WTC11 (cell line): ENCODE measurements at regions not wholly inside any gene's neighbourhood (a gene's known extent, or its start where the extent isn't known, plus 50 kb on each side); places are given as distances from the start of the nearest gene placed in this dataset.

Experiments
- ATAC-seq: fragments of 200-7000 bp; cut with Tn5 transposase; 2 replicates; pipeline ENCODE4 v1.10.0; 2021; ENCODE audit warnings: mild to moderate bottlenecking, moderate library complexity
- CTCF ChIA-PET: fragments of 300-600 bp; sonication (Branson Sonifier 250); formaldehyde crosslinking; loops from one replicate; lab custom pipeline; 2021; ENCODE audit warnings: antibody characterized with exemption; lab: Charles Lee
- POLR2A ChIA-PET: fragments of 350-600 bp; sonication (Branson Sonifier 250); formaldehyde crosslinking; loops from one replicate; lab custom pipeline; 2021; ENCODE audit warnings: antibody characterized with exemption; lab: Charles Lee
- DNase-seq: peaks from one replicate; pipeline ENCODE4 v3.0.0; 2021; ENCODE audit warnings: low spot score
- H3K27ac Mint-ChIP-seq: 2 replicates; pipeline ENCODE4 v1.8.0; 2021; ENCODE audit warnings: mixed read lengths
- H3K27me3 Mint-ChIP-seq: 2 replicates; pipeline ENCODE4 v1.8.0; 2021; ENCODE audit warnings: low read depth, mild to moderate bottlenecking, moderate library complexity, mixed read lengths
- H3K36me3 Mint-ChIP-seq: 2 replicates; pipeline ENCODE4 v1.8.0; 2021; ENCODE audit warnings: mixed read lengths
- H3K4me1 Mint-ChIP-seq: 2 replicates; pipeline ENCODE4 v1.8.0; 2022; ENCODE audit warnings: mixed read lengths
- H3K4me3 Mint-ChIP-seq: 2 replicates; pipeline ENCODE4 v1.8.0; 2021; ENCODE audit warnings: mild to moderate bottlenecking, moderate library complexity, mixed read lengths
- H3K9me3 Mint-ChIP-seq: 2 replicates; pipeline ENCODE4 v1.8.0; 2021; ENCODE audit warnings: mixed read lengths
- ERG ChIP-seq: fragments of 250-450 bp; sonication (Bioruptor Pico); IDR thresholded peaks from 2 replicates; pipeline ENCODE4 v1.8.0; 2021; ENCODE audit warnings: mild to moderate bottlenecking
- ESRRA ChIP-seq: sonication (generic); formaldehyde crosslinking; IDR thresholded peaks from 2 replicates; pipeline ENCODE4 v1.8.1; 2022; ENCODE audit warnings: mild to moderate bottlenecking, missing genetic modification reagents, borderline replicate concordance
- ETV6 ChIP-seq: sonication (generic); formaldehyde crosslinking; IDR thresholded peaks from 2 replicates; pipeline ENCODE4 v1.8.1; 2022; ENCODE audit warnings: mild to moderate bottlenecking, missing genetic modification reagents
- FOXJ3 ChIP-seq: sonication (generic); formaldehyde crosslinking; IDR thresholded peaks from 2 replicates; pipeline ENCODE4 v1.9.0; 2021; ENCODE audit warnings: missing genetic modification reagents, mild to moderate bottlenecking, borderline replicate concordance
- FOXP4 ChIP-seq: sonication (generic); formaldehyde crosslinking; IDR thresholded peaks from 2 replicates; pipeline ENCODE4 v1.8.0; 2022; ENCODE audit warnings: mild to moderate bottlenecking, missing genetic modification reagents
- MYBL2 ChIP-seq: sonication (generic); formaldehyde crosslinking; IDR thresholded peaks from 2 replicates; pipeline ENCODE4 v1.8.1; 2023; ENCODE audit warnings: mild to moderate bottlenecking, moderate library complexity, missing genetic modification reagents
- OVOL2 ChIP-seq: fragments of 250-450 bp; sonication (Bioruptor Pico); IDR thresholded peaks from 2 replicates; pipeline ENCODE4 v1.9.0; 2021; ENCODE audit warnings: mild to moderate bottlenecking, borderline replicate concordance
- PREB ChIP-seq: sonication (generic); formaldehyde crosslinking; IDR thresholded peaks from 2 replicates; pipeline ENCODE4 v1.8.1; 2022; ENCODE audit warnings: mild to moderate bottlenecking, missing genetic modification reagents, moderate library complexity, borderline replicate concordance
- PRRX2 ChIP-seq: fragments of 250-450 bp; sonication (Bioruptor Pico); IDR thresholded peaks from 2 replicates; pipeline ENCODE4 v1.8.0; 2021; ENCODE audit warnings: mild to moderate bottlenecking
- TEAD4 ChIP-seq: sonication (generic); formaldehyde crosslinking; IDR thresholded peaks from 2 replicates; pipeline ENCODE4 v1.8.0; 2022; ENCODE audit warnings: mild to moderate bottlenecking, missing genetic modification reagents
- USF2 ChIP-seq: sonication (generic); formaldehyde crosslinking; IDR thresholded peaks from 2 replicates; pipeline ENCODE4 v1.8.1; 2023; ENCODE audit warnings: mild to moderate bottlenecking, missing genetic modification reagents, moderate library complexity
- ZBTB43 ChIP-seq: sonication (generic); formaldehyde crosslinking; IDR thresholded peaks from 2 replicates; pipeline ENCODE4 v1.8.1; 2023; ENCODE audit warnings: mild to moderate bottlenecking, missing genetic modification reagents
- ZNF121 ChIP-seq: sonication (generic); formaldehyde crosslinking; IDR thresholded peaks from 2 replicates; pipeline ENCODE4 v1.8.0; 2023; ENCODE audit warnings: missing genetic modification reagents
- ZNF232 ChIP-seq: sonication (generic); formaldehyde crosslinking; IDR thresholded peaks from 2 replicates; pipeline ENCODE4 v1.8.0; 2022; ENCODE audit warnings: mild to moderate bottlenecking, missing genetic modification reagents
- ZNF317 ChIP-seq: sonication (generic); formaldehyde crosslinking; IDR thresholded peaks from 2 replicates; pipeline ENCODE4 v1.8.1; 2023; ENCODE audit warnings: low read depth, mild to moderate bottlenecking, moderate library complexity, missing genetic modification reagents, borderline replicate concordance
- ZNF512 ChIP-seq: sonication (generic); formaldehyde crosslinking; IDR thresholded peaks from 2 replicates; pipeline ENCODE4 v1.8.1; 2022; ENCODE audit warnings: missing genetic modification reagents, borderline replicate concordance
- ZNF671 ChIP-seq: fragments of 250-450 bp; sonication (Bioruptor Pico); IDR thresholded peaks from 2 replicates; pipeline ENCODE4 v1.8.0; 2021; ENCODE audit warnings: mild to moderate bottlenecking

GRCh38 chr10:110392868-110393740 lies 88.4 kb upstream of the SMNDC1 start:
- ATAC-seq (peak; percentile 31), DNase-seq (no peak)
- H3K36me3 Mint-ChIP-seq, result no peaks in the 10 kb centered on the region
- TF ChIP-seq ZNF512 (CRISPR knock-in tag) (no peak), PREB (CRISPR knock-in tag) (no peak), FOXJ3 (no peak), ZNF317 (CRISPR knock-in tag) (no peak), OVOL2 (no peak), ZNF671 (CRISPR knock-in tag) (no peak), ZNF121 (CRISPR knock-in tag) (no peak), ZNF232 (CRISPR knock-in tag) (no peak)
- no peak overlapping the region; the same call in 1 of the 2 replicates for H3K27ac Mint-ChIP-seq
- H3K9me3 Mint-ChIP-seq, result no peaks in the 10 kb centered on the region
- CTCF ChIA-PET, result interaction anchor here (1.5 to 2.1 kb wide), 2 partner anchors 39 to 154 kb away, joined by 4 to 10 read pairs; no protein-coding TSS in a partner anchor
- no peaks in the 10 kb centered on the region; the same call in 1 of the 2 replicates for H3K27me3 Mint-ChIP-seq
- H3K4me3 Mint-ChIP-seq, result no peak overlapping the region
- POLR2A ChIA-PET, result no interaction called here
- H3K4me1 Mint-ChIP-seq, result peaks cover 25% of the 10 kb centered on the region

- Mint-ChIP-seq H3K27me3 (no peaks in the 10 kb centered on the region; the same call in 1 of the 2 replicates), H3K36me3 (no peaks in the 10 kb centered on the region), H3K27ac (no peak overlapping the region; the same call in 1 of the 2 replicates), H3K4me3 (no peak overlapping the region), H3K9me3 (no peaks in the 10 kb centered on the region), H3K4me1 (peaks cover 31% of the 10 kb centered on the region)
- ChIA-PET CTCF (interaction anchor here (0.9 kb wide), 1 partner anchor 278 kb away, joined by 3 read pairs; no protein-coding TSS in a partner anchor), POLR2A (interaction anchor here (0.6 kb wide), 1 partner anchor 29 kb away, joined by 3 read pairs; no protein-coding TSS in a partner anchor)
- no peak for ATAC-seq
- no peak for DNase-seq
- TF ChIP-seq ZBTB43 (no peak), ZNF671 (CRISPR knock-in tag) (no peak), ERG (CRISPR knock-in tag) (no peak), ETV6 (CRISPR knock-in tag) (no peak), FOXP4 (CRISPR knock-in tag) (no peak), PRRX2 (CRISPR knock-in tag) (no peak), TEAD4 (CRISPR knock-in tag) (no peak), ESRRA (CRISPR knock-in tag) (no peak), USF2 (no peak), MYBL2 (CRISPR knock-in tag) (no peak)
- TF ChIP-seq, all 79 proteins: peak for 0
Measured at GRCh38 chr10:110393866-110394265, 89.1 kb upstream of the SMNDC1 start.
